ENCODE measurements at regions not wholly inside any gene's neighbourhood (a gene's known extent, or its start where the extent isn't known, plus 50 kb on each side); places are given as distances from the start of the nearest gene placed in this dataset.
A peak's percentile ranks its signal among the peaks of the same experiment; 100 is the strongest.

GRCh38 chr14:28119849-28120248 is 646.7 kb upstream of the FOXG1 start:
- Histone ChIP-seq H3K4me1 (ENCODE audit: control insufficient read depth in 3 of 3, insufficient read depth in 2 of 3, low read depth in 1 of 3, low read length in 2 of 3) (no peaks in the 10 kb centered on the region), H3K4me3 (ENCODE audit: low read depth in 1 of 3, low read length in 3 of 3) (no peak overlapping the region), H3K9me3 (ENCODE audit: control insufficient read depth in 2 of 2, insufficient read depth in 1 of 2, low read depth in 1 of 2, low read length in 1 of 2) (no peaks in the 10 kb centered on the region), H3K27ac (ENCODE audit: low read depth in 1 of 3, low read length in 2 of 3) (no peak overlapping the region), H3K36me3 (ENCODE audit: control insufficient read depth in 3 of 3, insufficient read depth in 2 of 3, low read depth in 1 of 3, low read length in 3 of 3) (no peaks in the 10 kb centered on the region), H3K27me3 (ENCODE audit: control insufficient read depth in 3 of 3, insufficient read depth in 3 of 3, low read length in 3 of 3) (no peaks in the 10 kb centered on the region)
- 18 to 62% (median 42%) methylated on average over 2 of the region's 2 CpGs for WGBS, 3 donors
- FAIRE-seq (no peak), DNase-seq (no peak)

GRCh38 chr14:28120391-28120790 is 646.2 kb upstream of the FOXG1 start:
- FAIRE-seq = no peak

GRCh38 chr14:28121512-28122297 is 644.9 kb upstream of the FOXG1 start:
- Histone ChIP-seq H3K4me3 (ENCODE audit: low read depth in 1 of 3, low read length in 3 of 3) (no peak overlapping the region), H3K4me1 (ENCODE audit: control insufficient read depth in 3 of 3, insufficient read depth in 2 of 3, low read depth in 1 of 3, low read length in 2 of 3) (no peaks in the 10 kb centered on the region), H3K36me3 (ENCODE audit: control insufficient read depth in 3 of 3, insufficient read depth in 2 of 3, low read depth in 1 of 3, low read length in 3 of 3) (no peaks in the 10 kb centered on the region), H3K27ac (ENCODE audit: low read depth in 1 of 3, low read length in 2 of 3) (no peak overlapping the region), H3K27me3 (ENCODE audit: control insufficient read depth in 3 of 3, insufficient read depth in 3 of 3, low read length in 3 of 3) (no peaks in the 10 kb centered on the region), H3K9me3 (ENCODE audit: control insufficient read depth in 2 of 2, insufficient read depth in 1 of 2, low read depth in 1 of 2, low read length in 1 of 2) (no peaks in the 10 kb centered on the region)
- DNase-seq (no peak), FAIRE-seq (no peak)
- 8 to 24% (median 8%) methylated on average over 3 of the region's 3 CpGs for WGBS, 3 donors

More at GRCh38 chr14:28120391-28120790, 646.2 kb upstream of the FOXG1 start:
- Histone ChIP-seq H3K4me3 (ENCODE audit: low read depth in 1 of 3, low read length in 3 of 3) (no peak overlapping the region), H3K27ac (ENCODE audit: low read depth in 1 of 3, low read length in 2 of 3) (no peak overlapping the region), H3K36me3 (ENCODE audit: control insufficient read depth in 3 of 3, insufficient read depth in 2 of 3, low read depth in 1 of 3, low read length in 3 of 3) (no peaks in the 10 kb centered on the region), H3K4me1 (ENCODE audit: control insufficient read depth in 3 of 3, insufficient read depth in 2 of 3, low read depth in 1 of 3, low read length in 2 of 3) (no peaks in the 10 kb centered on the region), H3K9me3 (ENCODE audit: control insufficient read depth in 2 of 2, insufficient read depth in 1 of 2, low read depth in 1 of 2, low read length in 1 of 2) (no peaks in the 10 kb centered on the region), H3K27me3 (ENCODE audit: control insufficient read depth in 3 of 3, insufficient read depth in 3 of 3, low read length in 3 of 3) (no peaks in the 10 kb centered on the region)
- DNase-seq = no peak

- 52 to 69% (median 66%) methylated on average over 7 of the region's 7 CpGs for WGBS, 3 donors
- FAIRE-seq = no peak
Observed at GRCh38 chr14:28130610-28131284, 635.8 kb upstream of the FOXG1 start.

GRCh38 chr14:28138341-28138740 is 628.2 kb upstream of the FOXG1 start:
- FAIRE-seq (no peak), DNase-seq (no peak)
- 52 to 66% (median 56%) methylated on average over 1 of the region's 1 CpG for WGBS, 3 donors

More at GRCh38 chr14:28130610-28131284, 635.8 kb upstream of the FOXG1 start:
- H3K36me3 ChIP-seq (ENCODE audit: control insufficient read depth in 3 of 3, insufficient read depth in 2 of 3, low read depth in 1 of 3, low read length in 3 of 3) = no peaks in the 10 kb centered on the region
- no peak for DNase-seq
- H3K9me3 ChIP-seq (ENCODE audit: control insufficient read depth in 2 of 2, insufficient read depth in 1 of 2, low read depth in 1 of 2, low read length in 1 of 2) = peaks cover 0 to 3% of the 10 kb centered on the region in 2 donors
- H3K4me1 ChIP-seq (ENCODE audit: control insufficient read depth in 3 of 3, insufficient read depth in 2 of 3, low read depth in 1 of 3, low read length in 2 of 3) = no peaks in the 10 kb centered on the region
- no peak overlapping the region for H3K4me3 ChIP-seq (ENCODE audit: low read depth in 1 of 3, low read length in 3 of 3)
- no peaks in the 10 kb centered on the region for H3K27me3 ChIP-seq (ENCODE audit: control insufficient read depth in 3 of 3, insufficient read depth in 3 of 3, low read length in 3 of 3)
- no peak overlapping the region for H3K27ac ChIP-seq (ENCODE audit: low read depth in 1 of 3, low read length in 2 of 3)

GRCh38 chr14:28141662-28142061 is 624.9 kb upstream of the FOXG1 start:
- no peaks in the 10 kb centered on the region for H3K27me3 ChIP-seq (ENCODE audit: control insufficient read depth in 3 of 3, insufficient read depth in 3 of 3, low read length in 3 of 3)
- WGBS, 3 donors = 57 to 71% (median 67%) methylated on average over 2 of the region's 2 CpGs
- H3K4me3 ChIP-seq (ENCODE audit: low read depth in 1 of 3, low read length in 3 of 3) = no peak overlapping the region
- no peaks in the 10 kb centered on the region for H3K36me3 ChIP-seq (ENCODE audit: control insufficient read depth in 3 of 3, insufficient read depth in 2 of 3, low read depth in 1 of 3, low read length in 3 of 3)
- H3K4me1 ChIP-seq (ENCODE audit: control insufficient read depth in 3 of 3, insufficient read depth in 2 of 3, low read depth in 1 of 3, low read length in 2 of 3) = no peaks in the 10 kb centered on the region
- DNase-seq (no peak), FAIRE-seq (no peak)
- no peak overlapping the region for H3K27ac ChIP-seq (ENCODE audit: low read depth in 1 of 3, low read length in 2 of 3)
- H3K9me3 ChIP-seq (ENCODE audit: control insufficient read depth in 2 of 2, insufficient read depth in 1 of 2, low read depth in 1 of 2, low read length in 1 of 2) = no peaks in the 10 kb centered on the region

More at GRCh38 chr14:28138341-28138740, 628.2 kb upstream of the FOXG1 start:
- Histone ChIP-seq H3K27ac (ENCODE audit: low read depth in 1 of 3, low read length in 2 of 3) (no peak overlapping the region), H3K9me3 (ENCODE audit: control insufficient read depth in 2 of 2, insufficient read depth in 1 of 2, low read depth in 1 of 2, low read length in 1 of 2) (no peaks in the 10 kb centered on the region), H3K36me3 (ENCODE audit: control insufficient read depth in 3 of 3, insufficient read depth in 2 of 3, low read depth in 1 of 3, low read length in 3 of 3) (no peaks in the 10 kb centered on the region), H3K4me3 (ENCODE audit: low read depth in 1 of 3, low read length in 3 of 3) (no peak overlapping the region), H3K4me1 (ENCODE audit: control insufficient read depth in 3 of 3, insufficient read depth in 2 of 3, low read depth in 1 of 3, low read length in 2 of 3) (no peaks in the 10 kb centered on the region), H3K27me3 (ENCODE audit: control insufficient read depth in 3 of 3, insufficient read depth in 3 of 3, low read length in 3 of 3) (no peaks in the 10 kb centered on the region)

GRCh38 chr14:28142400-28143015 is 624.1 kb upstream of the FOXG1 start:
- WGBS, 3 donors = 12 to 22% (median 16%) methylated on average over 3 of the region's 3 CpGs
- Histone ChIP-seq H3K27me3 (ENCODE audit: control insufficient read depth in 3 of 3, insufficient read depth in 3 of 3, low read length in 3 of 3) (no peaks in the 10 kb centered on the region), H3K4me3 (ENCODE audit: low read depth in 1 of 3, low read length in 3 of 3) (no peak overlapping the region), H3K36me3 (ENCODE audit: control insufficient read depth in 3 of 3, insufficient read depth in 2 of 3, low read depth in 1 of 3, low read length in 3 of 3) (no peaks in the 10 kb centered on the region), H3K9me3 (ENCODE audit: control insufficient read depth in 2 of 2, insufficient read depth in 1 of 2, low read depth in 1 of 2, low read length in 1 of 2) (no peaks in the 10 kb centered on the region), H3K4me1 (ENCODE audit: control insufficient read depth in 3 of 3, insufficient read depth in 2 of 3, low read depth in 1 of 3, low read length in 2 of 3) (no peaks in the 10 kb centered on the region), H3K27ac (ENCODE audit: low read depth in 1 of 3, low read length in 2 of 3) (no peak overlapping the region)
- no peak for FAIRE-seq
- peak in 1 of 2 donors; percentile 4 for DNase-seq

- H3K36me3 ChIP-seq (ENCODE audit: control insufficient read depth in 3 of 3, insufficient read depth in 2 of 3, low read depth in 1 of 3, low read length in 3 of 3) = no peaks in the 10 kb centered on the region
- no peak overlapping the region for H3K4me3 ChIP-seq (ENCODE audit: low read depth in 1 of 3, low read length in 3 of 3)
- no peak overlapping the region for H3K27ac ChIP-seq (ENCODE audit: low read depth in 1 of 3, low read length in 2 of 3)
- no peak for FAIRE-seq
- H3K4me1 ChIP-seq (ENCODE audit: control insufficient read depth in 3 of 3, insufficient read depth in 2 of 3, low read depth in 1 of 3, low read length in 2 of 3) = no peaks in the 10 kb centered on the region
- no peaks in the 10 kb centered on the region for H3K27me3 ChIP-seq (ENCODE audit: control insufficient read depth in 3 of 3, insufficient read depth in 3 of 3, low read length in 3 of 3)
- no peak for DNase-seq
- 65 to 70% (median 65%) methylated on average over 3 of the region's 3 CpGs for WGBS, 3 donors
- no peaks in the 10 kb centered on the region for H3K9me3 ChIP-seq (ENCODE audit: control insufficient read depth in 2 of 2, insufficient read depth in 1 of 2, low read depth in 1 of 2, low read length in 1 of 2)
Observed at GRCh38 chr14:28143316-28143715, 623.3 kb upstream of the FOXG1 start.
